ENCODE measurements at regions not wholly inside any gene's neighbourhood (a gene's known extent, or its start where the extent isn't known, plus 50 kb on each side); places are given as distances from the start of the nearest gene placed in this dataset.
A peak's percentile ranks its signal among the peaks of the same experiment; 100 is the strongest.

DNA sequence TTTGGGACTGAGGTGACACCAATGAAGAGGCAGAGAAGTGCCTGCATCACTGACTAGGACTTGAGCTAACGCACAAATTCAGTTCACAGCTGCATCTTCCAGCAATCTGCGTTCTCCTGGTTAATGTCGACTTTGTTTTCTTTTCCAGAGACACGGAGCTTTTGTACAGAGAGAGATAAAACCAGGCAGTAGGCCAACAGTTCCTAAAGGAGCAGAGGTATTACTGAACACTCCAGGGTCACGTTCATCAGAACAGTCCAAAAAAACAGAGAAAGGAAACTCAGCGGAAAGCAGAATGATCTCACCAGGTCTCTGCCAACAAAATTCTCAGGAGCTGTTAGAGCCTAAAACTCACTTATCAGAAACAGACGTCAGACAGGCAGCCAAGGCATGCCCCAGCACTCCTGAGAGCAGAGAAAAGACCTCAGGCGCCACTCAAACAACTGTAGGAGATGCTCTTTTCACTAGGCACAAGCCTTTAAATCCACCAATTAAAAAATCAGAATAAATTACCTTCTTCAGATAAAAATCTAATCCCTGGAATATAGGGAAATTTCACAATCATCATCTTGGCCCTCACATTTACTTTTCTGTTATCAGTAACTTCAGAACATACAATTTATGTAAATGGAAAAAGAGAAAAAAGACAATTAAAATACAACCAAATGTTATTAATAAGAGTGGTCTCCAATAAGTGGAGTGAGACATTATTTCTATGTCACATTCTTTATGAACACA is 95.9 kb upstream of the SPTBN1 start:
- DNase-seq (ENCODE audit: low read depth in 2 of 2): peak; percentile 63 to 69

DNA sequence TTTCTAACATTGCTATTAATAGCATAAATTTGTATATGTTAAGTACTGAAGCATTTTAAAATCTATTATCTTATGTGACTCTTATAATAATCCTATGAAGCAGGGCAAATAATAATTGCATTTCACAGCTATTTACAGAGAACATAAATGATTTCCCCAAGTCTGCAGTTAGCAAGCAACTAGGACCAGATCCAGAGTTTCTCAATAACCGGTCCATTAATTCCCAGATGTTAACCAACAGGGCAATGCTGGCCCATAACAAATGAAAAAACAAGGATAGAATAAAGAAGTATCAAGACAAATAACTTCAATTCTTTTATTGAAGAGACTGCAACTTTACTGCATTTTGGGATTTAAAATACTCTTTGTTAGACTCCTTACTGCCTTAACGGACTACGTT is 91.7 kb upstream of the SPTBN1 start:
- no peak for DNase-seq (ENCODE audit: low read depth in 2 of 2)

DNA sequence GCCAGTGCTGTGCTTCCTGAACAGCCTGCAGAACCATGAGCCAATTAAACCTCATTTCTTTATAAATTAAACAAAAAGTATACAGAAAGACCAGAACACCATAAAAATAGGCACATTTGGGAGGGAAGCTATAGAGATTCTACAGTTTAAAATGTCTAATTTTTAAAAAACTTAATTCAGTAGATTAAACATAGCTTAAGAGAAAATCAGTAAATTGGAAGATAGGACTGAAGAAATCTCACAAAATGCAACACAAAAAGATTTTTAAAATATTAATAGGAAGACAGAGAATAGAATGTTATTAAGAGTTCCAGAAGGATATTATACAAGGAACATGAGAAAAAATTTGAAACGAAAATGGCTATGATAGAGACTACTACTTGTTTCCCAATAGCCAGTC is 90.5 kb upstream of the SPTBN1 start:
- DNase-seq (ENCODE audit: low read depth in 2 of 2): no peak

DNA sequence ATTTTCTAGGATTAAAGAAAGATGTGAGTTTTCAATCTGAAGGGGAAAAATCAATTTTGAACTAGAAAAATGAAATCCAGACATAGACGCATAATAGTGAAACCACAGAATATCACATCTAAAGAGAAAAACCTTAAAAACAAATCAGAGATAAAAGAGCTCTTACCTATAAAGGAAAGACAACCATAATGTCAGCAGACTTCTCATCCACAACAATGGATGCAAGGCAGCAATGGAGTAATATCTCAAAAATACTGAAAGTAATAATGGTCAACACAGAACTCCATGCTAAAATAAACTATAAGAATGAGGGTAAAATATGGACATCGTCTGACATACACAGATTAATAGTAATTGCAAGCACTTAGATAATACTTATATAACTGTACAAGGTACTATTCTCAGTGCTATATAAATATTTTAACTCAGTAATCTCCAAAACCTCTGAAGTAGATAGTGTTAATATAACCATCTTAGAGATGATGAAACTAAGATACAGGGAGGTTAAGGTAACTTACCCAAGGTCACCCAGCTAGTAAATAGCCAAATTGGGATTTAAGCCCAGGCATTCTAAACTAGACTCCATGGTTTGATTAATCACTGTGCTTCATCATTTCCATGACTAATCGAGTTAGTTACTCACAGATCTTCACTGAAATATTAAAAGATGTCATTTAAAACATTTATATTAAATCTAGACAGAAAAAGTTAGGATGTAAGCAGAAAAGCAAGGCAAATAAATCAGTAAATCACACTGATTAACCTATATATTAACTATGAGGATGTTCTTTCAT is 89.4 kb upstream of the SPTBN1 start:
- DNase-seq (ENCODE audit: low read depth in 2 of 2): no peak

DNA sequence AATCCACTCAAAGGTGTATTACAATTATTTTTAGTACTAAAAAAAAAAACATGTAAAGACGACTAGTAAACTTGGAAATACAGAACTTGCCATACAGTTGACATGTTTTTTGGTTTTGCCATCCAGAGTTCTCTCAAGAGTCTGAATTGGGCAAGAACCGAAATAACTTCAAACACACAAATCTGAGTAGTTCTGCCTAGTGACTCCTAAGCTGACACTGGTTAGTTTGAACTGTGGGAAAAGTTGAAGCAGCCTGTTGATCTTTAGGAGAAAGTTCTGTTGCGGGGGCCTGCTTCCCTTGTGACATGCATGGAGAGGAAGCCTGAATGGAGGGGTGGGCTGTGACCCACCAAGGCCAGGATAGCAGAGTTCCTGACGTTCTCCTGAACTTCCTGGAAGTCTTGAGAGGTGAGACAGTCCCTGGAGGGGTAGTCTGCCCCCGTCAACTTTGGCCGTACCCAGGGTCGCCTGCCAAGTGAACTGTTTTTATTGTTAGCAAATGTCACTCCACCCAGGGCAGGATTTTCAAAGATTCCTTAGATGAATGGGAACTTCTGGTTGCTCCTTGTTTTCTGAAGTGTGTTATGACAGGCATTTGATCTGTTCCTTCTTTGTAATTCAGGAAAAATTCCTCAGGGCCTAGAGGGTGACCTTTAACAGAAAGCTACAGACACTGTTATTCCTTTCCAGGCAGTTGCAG is 85.6 kb upstream of the SPTBN1 start:
- no peak for DNase-seq (ENCODE audit: low read depth in 2 of 2)

DNA sequence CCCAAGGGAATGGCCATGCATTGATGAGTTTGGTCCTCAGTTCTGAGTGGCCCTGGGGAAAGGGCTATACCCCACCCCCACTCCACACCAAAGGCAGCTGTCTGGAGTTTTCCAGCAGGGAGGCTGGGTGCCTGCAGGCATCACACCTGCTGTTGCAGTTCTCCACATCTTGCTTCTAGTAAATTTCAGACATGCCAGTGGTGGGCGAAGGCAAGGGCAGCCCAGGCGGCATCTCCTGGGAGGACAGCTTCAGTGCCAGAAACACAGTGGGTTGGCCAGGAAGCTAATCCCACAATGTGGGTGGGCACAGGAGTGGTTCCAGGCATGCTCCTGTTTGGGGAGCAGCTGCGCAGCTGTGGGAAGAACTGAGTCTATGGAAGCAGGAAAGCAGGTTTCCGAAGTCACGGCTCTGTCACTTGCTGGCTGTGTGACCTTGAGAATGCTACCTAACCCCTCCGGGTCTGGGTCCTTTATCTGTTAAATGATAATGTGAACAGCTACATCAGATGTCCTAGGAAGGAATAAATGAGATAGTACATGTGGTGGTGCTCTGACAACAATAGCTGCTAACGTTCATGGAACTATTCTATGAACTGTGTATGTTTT is 84.6 kb upstream of the SPTBN1 start:
- no peak for DNase-seq (ENCODE audit: low read depth in 2 of 2)

DNA sequence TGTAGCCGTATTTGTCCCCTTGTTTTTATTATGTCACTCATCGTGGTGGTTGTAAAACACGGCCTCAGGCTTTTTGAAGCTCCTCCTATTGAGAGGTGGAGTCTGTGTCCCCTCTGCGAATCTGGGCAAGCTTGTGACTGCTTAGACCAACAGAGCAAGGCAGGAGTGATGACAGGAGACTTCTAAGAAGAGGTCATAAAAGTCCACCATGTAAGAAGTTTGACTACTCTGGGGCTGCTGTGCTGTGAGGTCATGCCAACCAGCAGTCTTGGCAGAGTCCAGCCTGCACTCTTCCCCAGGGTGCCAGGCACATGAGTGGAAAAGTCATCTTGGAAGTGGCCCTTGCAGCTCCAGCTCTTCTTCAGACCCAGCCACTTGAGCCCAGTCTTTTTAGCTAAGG is 83.8 kb upstream of the SPTBN1 start:
- DNase-seq (ENCODE audit: low read depth in 2 of 2): no peak

DNA sequence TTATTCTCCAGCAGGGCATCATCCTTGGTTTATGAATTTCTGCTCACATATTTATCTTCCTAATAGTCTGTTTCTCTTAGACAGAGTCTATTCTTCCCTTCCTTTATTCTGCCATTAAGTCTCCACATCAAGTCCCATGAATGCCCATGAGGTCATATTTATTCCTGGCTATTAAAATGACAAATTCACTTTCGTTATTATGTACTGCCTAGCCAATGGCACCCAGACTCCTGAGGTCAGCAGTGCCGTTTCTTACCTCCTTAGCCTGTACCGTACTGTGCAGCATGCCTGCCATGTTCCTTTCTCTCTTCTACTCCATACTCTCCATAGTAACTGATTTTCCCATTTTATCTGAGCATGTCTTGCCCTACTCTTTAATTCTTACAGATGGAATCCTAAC is 82.3 kb upstream of the SPTBN1 start:
- no peak for DNase-seq (ENCODE audit: low read depth in 2 of 2)

DNA sequence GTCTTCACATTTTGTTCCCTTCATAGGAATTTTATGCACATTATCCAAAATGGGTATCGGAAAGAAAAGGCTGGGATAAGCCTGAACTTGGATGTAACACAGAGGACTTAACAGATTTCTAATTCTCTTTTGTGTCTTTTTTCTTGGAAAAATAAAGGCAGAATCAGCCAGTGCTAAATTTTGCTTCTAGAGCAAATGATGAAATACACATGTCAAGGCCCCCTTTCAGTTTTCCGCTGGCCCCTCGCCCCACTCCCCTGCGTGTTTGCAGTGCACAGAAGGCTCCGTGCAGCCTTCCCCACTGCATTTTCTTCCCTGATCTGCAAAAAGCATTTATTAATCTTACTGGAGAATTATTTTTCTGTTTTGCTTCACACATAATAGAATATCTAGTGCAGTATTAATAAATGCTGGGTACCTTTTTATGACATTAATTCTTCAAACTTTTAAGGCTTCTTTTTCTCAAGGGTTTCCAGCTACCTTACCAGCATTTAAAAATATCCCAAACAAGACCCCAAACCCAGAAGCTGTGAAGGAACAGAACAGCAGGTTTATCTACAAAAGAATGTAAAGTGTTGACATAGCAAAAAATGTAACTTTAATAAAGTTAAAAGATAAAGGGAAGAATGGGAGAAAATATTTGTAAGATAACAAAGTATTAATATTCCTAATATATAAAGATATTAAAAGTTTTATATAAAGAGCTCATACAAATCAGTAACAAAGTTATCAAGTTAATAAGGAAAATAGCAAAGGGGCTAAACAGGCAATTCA is 81.3 kb upstream of the SPTBN1 start:
- DNase-seq (ENCODE audit: low read depth in 2 of 2): no peak

DNA sequence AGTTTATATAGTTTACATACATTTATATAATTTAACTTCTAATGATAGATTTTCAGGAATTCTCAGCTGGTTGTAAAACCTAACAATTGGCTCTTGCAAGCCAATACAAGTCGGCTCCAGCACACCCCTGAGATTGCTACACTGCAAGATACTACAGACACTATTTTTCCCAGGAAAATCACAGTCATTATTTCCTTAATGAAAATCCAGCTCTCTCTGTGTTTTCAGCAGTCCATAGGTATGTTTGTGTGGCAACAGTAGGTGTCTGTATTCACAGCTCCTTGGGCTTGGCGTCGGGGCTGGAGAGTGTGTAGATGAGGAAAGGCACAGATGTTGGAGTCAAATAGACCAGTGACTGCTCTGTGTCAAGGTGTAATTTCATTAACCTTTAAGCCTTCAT is 78.7 kb upstream of the SPTBN1 start:
- no peak for DNase-seq (ENCODE audit: low read depth in 2 of 2)

DNA sequence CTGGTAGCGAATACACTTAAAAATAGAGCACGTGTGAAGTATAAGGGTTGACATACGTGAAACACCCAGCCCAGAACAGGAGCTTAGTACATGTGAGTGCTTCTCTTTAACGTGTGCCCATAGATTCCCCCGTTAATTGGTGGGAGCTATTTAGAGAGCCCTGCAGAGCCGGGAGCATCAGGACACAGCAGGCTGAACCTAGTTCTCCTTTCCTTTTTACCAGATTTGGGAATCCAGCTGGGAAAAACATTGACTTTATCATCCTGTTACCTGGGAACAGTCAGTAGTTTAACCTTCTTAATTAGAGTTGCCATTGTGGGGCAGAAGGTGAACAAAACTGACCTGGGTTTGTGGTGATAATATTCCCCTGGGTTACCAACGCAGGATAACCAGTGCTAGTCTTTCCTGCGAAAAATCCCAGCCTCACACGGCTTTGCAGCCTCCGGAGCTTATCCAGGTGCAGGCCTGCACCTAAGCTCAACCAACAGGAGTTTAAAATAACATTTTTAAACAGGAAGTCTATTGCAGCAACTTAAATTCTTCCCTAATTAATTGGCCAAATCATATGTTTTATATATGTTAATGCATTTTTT is 78.1 kb upstream of the SPTBN1 start:
- no peak for DNase-seq (ENCODE audit: low read depth in 2 of 2)

DNA sequence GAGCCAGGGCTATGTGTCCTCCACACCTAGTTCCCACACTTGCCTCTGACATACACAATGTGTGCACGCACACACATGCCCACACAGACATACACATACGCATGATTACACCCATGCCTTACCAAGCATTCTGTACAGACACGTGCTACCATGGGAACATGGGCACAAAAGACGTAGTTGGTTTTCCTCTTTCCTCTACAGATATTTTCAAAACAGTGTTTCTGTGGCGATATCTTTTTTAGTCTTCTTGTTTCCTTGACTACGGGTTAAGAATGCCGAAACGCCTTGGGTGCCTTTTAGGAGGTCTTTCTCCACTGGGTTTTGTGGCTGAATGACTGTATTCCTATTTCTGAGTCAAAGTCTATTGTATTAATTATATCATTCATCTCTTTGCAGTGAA is 75.5 kb upstream of the SPTBN1 start:
- DNase-seq (ENCODE audit: low read depth in 2 of 2): no peak

DNA sequence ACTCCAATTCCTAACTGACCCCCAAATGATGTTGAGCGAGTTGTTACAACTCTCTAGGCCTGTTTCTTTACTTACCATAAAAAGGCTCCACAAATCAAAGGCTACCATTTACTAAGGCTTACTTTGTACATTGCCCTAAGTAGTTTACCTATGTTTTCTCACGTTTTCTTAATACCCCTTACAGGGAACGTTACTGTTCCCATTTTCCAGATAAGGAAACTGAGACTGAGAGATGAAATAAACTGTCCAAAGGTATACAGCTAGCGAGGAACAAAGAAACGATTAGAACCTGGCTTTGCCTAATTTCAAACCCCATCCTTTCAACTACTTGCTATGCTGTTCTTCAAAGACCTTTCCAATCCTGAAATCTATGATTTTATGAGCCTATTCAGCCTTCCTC is 74.8 kb upstream of the SPTBN1 start:
- DNase-seq (ENCODE audit: low read depth in 2 of 2): no peak

DNA sequence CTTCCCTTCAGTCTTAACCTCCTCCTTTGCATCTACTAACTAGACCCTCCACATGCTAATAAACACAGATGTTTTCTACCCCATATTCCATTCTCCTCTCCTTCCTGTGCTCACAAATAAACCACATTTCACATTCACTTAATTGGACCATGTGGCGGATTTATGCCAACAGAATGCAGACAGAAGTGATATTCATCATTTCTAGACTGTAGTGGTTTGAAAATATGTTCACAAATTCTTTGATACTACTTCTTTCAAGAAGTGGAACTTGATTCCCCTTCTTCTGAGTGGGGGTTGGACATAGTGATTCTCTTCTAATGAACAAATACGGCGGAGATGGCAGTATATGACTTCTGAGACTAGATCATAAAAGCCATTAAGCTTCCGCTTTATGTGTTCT is 73.5 kb upstream of the SPTBN1 start:
- DNase-seq (ENCODE audit: low read depth in 2 of 2): peak in 1 of 2 experiments; percentile 30

DNA sequence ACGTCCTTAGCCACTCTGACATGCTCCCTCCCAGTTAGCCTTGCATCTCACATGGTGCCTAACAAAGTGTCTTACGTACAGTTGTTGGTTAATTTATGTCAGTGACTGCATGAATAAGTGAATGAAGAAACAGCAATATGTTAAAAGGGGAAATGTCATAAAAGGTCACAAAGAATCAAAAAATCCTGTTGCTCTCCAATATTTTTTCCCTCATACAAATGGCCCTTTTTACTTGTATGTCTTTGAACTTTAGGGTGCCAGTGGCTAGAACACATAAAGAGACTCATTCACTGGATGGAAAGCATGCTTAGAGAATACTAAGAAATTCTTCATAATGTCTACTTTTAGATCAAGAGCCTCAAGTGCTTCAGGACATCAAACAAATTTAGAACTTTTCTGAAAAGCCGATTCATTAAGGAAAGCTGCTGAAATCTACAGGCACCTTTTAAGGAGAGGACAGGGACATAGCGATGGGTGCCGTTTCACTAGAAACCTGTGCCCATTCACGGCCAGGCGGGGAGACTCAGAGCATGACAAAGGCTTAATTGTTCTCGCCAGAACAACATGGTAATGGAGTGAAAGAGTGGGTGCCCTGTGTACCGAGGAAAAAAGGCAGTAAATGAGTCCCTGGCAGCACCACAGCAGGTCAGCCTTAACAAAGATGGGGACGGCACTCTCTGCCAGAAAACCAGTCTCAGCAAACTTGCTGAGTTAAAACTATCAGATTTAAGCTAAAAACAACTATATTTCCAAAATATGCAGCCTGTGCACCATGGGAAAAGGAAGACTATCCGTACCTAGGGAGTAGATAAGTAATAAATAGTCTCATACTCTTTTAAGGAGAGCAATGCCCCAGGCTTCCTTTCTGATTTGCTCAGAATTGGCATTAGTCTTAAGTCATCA is 71.6 kb upstream of the SPTBN1 start:
- DNase-seq (ENCODE audit: low read depth in 2 of 2): no peak

DNA sequence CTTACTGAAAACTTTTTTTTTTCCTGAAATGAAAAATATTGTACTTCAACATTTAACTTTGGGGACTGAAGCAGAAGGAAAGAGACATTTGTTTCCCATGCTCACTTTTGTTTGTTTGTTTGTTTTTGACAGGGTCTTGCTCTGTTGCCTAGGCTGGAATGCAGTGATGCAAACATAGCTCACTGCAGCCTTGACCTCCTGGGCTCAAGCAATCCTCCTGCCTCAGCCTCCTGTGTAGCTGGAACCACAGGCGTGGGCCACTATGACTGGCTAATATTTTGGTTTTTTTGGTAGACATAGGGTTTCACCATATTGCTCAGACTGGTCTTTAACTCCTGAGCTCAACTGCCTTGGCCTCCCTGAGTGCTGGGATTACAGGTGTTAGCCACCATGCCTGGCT is 70.9 kb upstream of the SPTBN1 start:
- no peak for DNase-seq (ENCODE audit: low read depth in 2 of 2)

DNA sequence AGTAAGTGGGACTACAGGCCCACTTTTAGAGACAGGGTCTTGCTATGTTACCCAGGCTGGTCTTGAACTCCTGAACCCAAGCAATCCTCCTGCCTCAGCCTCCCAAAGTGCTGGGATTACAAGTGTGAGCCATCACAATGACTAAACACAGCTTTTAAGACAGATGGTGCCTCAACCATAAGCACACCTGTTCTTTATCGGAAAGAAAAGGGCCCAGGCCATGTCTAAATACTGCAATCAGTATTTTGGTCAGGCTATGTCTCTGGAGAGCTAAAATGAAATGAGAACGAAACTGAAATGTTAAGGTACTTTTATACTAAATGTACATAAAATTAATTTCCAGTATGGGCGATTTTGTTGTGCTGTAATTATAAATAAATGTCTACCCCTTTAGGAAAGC is 69.5 kb upstream of the SPTBN1 start:
- no peak for DNase-seq (ENCODE audit: low read depth in 2 of 2)

DNA sequence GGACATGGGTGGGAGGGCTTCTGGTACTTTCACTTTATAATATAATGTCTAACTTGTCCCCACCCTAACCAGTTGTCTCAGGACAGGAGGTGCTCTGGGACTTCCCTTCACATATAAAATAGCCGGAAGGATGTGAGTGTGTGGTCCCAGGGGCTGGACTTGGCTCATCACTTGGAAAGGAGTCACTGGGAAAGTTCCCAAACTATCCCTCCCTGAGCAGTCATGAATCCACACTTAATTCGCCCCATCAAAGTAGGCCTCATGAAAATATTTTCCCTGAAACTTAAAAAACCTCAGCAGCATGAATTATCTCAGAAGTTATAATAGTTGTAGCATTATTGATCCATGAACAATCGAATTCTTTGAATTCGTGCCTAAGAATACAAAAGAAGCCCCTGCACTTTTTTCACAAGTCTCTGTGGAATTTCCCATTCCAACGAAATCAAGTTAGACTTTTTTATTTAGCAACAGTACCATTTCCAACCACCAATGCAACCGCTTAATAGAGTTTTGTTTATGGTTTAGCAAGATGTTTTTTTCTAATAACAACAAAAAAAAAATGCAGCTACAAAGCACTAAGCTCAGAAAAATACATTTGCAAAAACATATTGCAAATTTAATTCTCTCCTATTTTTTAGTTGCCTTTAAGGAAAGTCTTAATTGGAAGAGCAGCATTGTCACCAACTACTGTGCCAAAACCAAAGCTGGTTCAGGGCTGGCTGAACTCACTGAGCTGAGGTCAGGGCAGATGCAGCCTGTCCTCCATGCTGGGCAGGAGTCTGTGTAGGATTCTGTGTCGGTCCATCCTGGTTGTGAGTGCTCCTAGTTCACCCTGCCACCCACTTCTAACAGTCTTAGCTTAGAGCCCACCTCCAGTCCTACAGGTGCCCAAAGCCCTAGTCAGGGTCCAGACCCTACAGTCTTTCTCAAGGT is 68.8 kb upstream of the SPTBN1 start:
- peak; percentile 79 to 89 for DNase-seq (ENCODE audit: low read depth in 2 of 2)

DNA sequence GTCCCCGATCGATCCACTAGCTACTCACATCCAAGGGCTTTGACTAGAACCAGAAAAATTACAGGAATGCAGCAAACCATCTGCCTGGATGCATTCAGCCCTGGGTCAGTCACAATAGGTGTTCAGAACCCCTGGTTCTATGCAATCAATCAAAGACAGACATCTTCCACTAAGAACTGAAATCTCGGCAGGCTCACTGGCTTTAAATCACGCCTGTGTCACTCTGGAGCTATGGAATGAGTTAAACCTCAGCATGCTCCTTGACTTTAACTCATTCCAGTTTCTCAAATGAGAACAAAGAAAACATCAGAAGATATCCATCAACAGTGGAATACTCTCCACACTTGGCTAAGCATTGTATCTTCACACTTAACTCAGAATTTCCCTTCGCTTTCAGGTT is 68.1 kb upstream of the SPTBN1 start:
- peak; percentile 12 to 26 for DNase-seq (ENCODE audit: low read depth in 2 of 2)

Data from fibroblast of skin of left biceps (primary cell).